ENCODE measurements at regions not wholly inside any gene's neighbourhood (a gene's known extent, or its start where the extent isn't known, plus 50 kb on each side); places are given as distances from the start of the nearest gene placed in this dataset.
"Not testable (repeated sequence)": the region's sequence is repeated elsewhere in the genome, so short reads cannot be mapped to it uniquely, and the experiment has no call there.

DNA sequence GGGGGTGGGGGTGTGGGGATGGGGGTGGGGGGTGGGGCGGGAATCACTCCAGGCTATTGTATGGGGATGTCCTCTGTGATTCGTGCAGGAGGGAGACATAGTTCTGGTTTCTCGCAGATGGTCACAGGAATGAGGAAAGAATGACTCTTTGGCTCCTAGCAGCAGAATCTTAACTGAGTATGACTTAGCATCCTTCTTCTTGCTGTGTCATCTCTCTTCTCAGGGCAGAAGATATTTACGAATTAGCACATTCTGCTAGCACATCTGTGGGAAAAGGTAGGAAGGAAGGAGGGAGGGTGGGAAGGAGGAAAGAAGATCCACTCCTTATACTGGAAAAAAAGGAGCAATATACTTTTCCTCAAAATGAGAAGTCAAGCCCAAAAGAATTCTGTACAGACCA lies 686.8 kb upstream of the DEFB115 start:
- TF ChIP-seq POLR2A, POLR2AphosphoS5 (IDR thresholded peaks at IDR 0.05): not testable (repeated sequence)
- TF ChIP-seq, protein P1, sequence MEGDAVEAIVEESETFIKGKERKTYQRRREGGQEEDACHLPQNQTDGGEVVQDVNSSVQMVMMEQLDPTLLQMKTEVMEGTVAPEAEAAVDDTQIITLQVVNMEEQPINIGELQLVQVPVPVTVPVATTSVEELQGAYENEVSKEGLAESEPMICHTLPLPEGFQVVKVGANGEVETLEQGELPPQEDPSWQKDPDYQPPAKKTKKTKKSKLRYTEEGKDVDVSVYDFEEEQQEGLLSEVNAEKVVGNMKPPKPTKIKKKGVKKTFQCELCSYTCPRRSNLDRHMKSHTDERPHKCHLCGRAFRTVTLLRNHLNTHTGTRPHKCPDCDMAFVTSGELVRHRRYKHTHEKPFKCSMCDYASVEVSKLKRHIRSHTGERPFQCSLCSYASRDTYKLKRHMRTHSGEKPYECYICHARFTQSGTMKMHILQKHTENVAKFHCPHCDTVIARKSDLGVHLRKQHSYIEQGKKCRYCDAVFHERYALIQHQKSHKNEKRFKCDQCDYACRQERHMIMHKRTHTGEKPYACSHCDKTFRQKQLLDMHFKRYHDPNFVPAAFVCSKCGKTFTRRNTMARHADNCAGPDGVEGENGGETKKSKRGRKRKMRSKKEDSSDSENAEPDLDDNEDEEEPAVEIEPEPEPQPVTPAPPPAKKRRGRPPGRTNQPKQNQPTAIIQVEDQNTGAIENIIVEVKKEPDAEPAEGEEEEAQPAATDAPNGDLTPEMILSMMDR (IDR thresholded peaks at IDR 0.05): not testable (repeated sequence)

Data from breast epithelium (tissue), 3 donors.